ENCODE measurements at regions not wholly inside any gene's neighbourhood (a gene's known extent, or its start where the extent isn't known, plus 50 kb on each side); places are given as distances from the start of the nearest gene placed in this dataset.

- TF ChIP-seq POLR2A (IDR thresholded peaks at IDR 0.05; ENCODE audit: low read depth, low read length) = no peak
- TF ChIP-seq PAX5 (IDR thresholded peaks at IDR 0.05; ENCODE audit: insufficient read depth, low read length, severe bottlenecking) = no peak
- no peak for TF ChIP-seq POLR2AphosphoS5 (IDR thresholded peaks at IDR 0.05; ENCODE audit: low read depth, low read length)
- no peak for TF ChIP-seq POU2F2 (IDR thresholded peaks at IDR 0.05; ENCODE audit: low read depth, low read length)
Observed at GRCh38 chr15:70347321-70348225, 249.9 kb upstream of the TLE3 start.

All from GM12891 (cell line).